Neural crest cell (in vitro differentiated cells): ENCODE measurements at regions not wholly inside any gene's neighbourhood (a gene's known extent, or its start where the extent isn't known, plus 50 kb on each side); places are given as distances from the start of the nearest gene placed in this dataset.

Experiments used
- DNase-seq: peaks from one replicate; pipeline ENCODE4 v3.0.0; 2021; ENCODE audit warnings: low read depth, mixed read lengths, low spot score
- H3K27ac Mint-ChIP-seq: one replicate; pipeline ENCODE4 v1.8.0; 2021; ENCODE audit warnings: mild to moderate bottlenecking, mixed read lengths; ENCODE audit not compliant: unreplicated experiment
- H3K27me3 Mint-ChIP-seq: 2 replicates; pipeline ENCODE4 v1.8.0; 2021; ENCODE audit warnings: low read depth, mild to moderate bottlenecking, mixed read lengths
- H3K36me3 Mint-ChIP-seq: 2 replicates; pipeline ENCODE4 v1.8.0; 2021; ENCODE audit warnings: low read depth, mild to moderate bottlenecking, mixed read lengths
- H3K4me1 Mint-ChIP-seq: 2 replicates; pipeline ENCODE4 v1.8.0; 2021; ENCODE audit warnings: mixed read lengths
- H3K4me3 Mint-ChIP-seq: one replicate; pipeline ENCODE4 v1.8.0; 2021; ENCODE audit warnings: mild to moderate bottlenecking, mixed read lengths
- H3K9me3 Mint-ChIP-seq: 2 replicates; pipeline ENCODE4 v1.8.0; 2021; ENCODE audit warnings: mixed read lengths
- TF ChIP-seq, protein P1 (sequence below): fragments of 200-600 bp; sonication (generic); conservative IDR thresholded peaks from 2 replicates; pipeline ENCODE4 v1.5.0; 2021; ENCODE audit warnings: antibody characterized with exemption, mild to moderate bottlenecking

DNA sequence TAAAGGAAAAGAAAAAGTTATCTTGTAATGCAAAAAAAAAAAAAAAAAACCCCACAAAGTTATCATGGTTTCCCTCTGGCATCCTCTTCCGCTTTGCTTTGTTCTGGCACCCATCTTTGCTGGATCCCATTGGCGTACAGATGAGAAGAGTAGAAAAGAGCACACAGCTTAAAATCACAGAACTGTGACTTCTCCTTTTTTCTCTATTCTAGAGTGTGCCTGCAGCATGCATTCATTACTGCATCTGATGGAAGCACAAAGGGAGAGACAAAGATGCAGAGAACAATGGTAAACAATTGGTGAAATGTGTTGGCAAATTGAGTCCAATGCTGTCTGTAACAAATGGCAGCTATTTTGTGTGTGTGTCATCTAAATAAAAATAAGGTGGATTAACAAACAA lies 440.8 kb upstream of the PIK3R1 start:
- H3K27ac Mint-ChIP-seq, result peak overlapping the region; percentile 99

DNA sequence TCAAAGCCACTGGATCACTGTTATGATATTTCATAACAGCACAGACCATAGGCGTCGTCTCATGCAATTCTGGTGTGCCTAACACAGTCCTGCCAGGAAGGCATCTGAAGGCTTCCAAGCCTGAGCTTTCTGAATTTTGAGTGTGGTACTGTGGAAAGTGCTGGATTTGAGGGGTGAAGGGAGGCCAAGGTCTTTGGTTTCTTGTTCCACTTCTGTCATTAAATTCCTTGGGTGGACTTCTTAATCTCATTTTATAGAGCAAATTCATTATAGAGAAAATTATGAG lies 441.3 kb upstream of the PIK3R1 start:
- TF ChIP-seq, protein P1, sequence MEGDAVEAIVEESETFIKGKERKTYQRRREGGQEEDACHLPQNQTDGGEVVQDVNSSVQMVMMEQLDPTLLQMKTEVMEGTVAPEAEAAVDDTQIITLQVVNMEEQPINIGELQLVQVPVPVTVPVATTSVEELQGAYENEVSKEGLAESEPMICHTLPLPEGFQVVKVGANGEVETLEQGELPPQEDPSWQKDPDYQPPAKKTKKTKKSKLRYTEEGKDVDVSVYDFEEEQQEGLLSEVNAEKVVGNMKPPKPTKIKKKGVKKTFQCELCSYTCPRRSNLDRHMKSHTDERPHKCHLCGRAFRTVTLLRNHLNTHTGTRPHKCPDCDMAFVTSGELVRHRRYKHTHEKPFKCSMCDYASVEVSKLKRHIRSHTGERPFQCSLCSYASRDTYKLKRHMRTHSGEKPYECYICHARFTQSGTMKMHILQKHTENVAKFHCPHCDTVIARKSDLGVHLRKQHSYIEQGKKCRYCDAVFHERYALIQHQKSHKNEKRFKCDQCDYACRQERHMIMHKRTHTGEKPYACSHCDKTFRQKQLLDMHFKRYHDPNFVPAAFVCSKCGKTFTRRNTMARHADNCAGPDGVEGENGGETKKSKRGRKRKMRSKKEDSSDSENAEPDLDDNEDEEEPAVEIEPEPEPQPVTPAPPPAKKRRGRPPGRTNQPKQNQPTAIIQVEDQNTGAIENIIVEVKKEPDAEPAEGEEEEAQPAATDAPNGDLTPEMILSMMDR, result no peak
- peaks cover 26% of the 10 kb centered on the region for H3K36me3 Mint-ChIP-seq
- peaks cover 65% of the 10 kb centered on the region for H3K4me1 Mint-ChIP-seq
- peak overlapping the region; percentile 99 for H3K27ac Mint-ChIP-seq
- H3K4me3 Mint-ChIP-seq, result no peak overlapping the region
- DNase-seq, result no peak
- H3K9me3 Mint-ChIP-seq, result peaks cover 17% of the 10 kb centered on the region
- H3K27me3 Mint-ChIP-seq, result no peaks in the 10 kb centered on the region

More for the DNA sequence above, 440.8 kb upstream of the PIK3R1 start:
- H3K4me1 Mint-ChIP-seq, result peaks cover 67% of the 10 kb centered on the region
- H3K4me3 Mint-ChIP-seq, result peak overlapping the region; percentile 36
- H3K36me3 Mint-ChIP-seq, result peaks cover 31% of the 10 kb centered on the region
- H3K27me3 Mint-ChIP-seq, result no peaks in the 10 kb centered on the region
- TF ChIP-seq, protein P1, result no peak
- DNase-seq, result no peak
- peaks cover 17% of the 10 kb centered on the region for H3K9me3 Mint-ChIP-seq

DNA sequence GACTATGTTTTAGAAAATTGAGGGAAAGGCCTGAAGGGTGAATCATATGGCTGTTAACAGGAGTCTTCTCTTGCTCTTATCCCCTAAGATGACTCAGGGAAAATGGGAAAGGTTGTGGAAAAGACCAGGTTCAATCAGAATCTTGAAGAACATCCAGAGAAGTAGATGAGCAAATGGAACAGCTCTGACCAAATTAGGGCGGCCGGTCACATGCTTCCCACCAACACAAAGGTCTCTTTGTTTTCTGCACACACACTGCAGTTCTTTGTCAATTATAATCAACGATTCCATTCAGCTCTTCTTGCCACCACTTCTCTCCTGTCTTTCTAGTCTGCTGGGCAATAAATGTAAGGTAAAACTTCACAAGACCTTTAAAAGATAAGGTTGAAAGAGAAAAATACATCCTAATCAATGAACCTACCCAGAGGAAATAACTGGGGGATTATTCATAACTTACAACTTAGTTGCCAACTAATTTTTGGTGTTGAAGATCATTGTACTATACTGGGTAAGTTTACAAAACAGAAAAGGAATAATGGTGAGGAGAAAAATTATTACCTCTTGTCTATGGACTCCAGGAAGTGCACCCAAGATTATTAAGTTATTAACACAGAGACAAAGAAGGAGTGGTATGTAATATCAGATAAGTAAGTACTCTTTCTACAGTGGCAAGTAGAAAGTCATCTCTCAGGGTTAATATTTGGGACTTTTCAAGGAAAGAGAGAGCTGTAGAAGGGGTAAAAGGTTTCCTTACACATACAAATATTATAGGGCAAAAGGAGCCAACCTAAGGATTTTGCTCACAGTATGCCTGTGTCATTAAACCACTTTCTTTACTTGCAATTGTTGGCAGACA lies 441.9 kb upstream of the PIK3R1 start:
- Mint-ChIP-seq H3K4me3 (peak overlapping the region; percentile 69), H3K27me3 (no peaks in the 10 kb centered on the region), H3K4me1 (peaks cover 64% of the 10 kb centered on the region), H3K9me3 (peaks cover 17% of the 10 kb centered on the region), H3K27ac (peak overlapping the region; percentile 99), H3K36me3 (peaks cover 25% of the 10 kb centered on the region)
- DNase-seq, result no peak
- TF ChIP-seq, protein P1, result no peak

DNA sequence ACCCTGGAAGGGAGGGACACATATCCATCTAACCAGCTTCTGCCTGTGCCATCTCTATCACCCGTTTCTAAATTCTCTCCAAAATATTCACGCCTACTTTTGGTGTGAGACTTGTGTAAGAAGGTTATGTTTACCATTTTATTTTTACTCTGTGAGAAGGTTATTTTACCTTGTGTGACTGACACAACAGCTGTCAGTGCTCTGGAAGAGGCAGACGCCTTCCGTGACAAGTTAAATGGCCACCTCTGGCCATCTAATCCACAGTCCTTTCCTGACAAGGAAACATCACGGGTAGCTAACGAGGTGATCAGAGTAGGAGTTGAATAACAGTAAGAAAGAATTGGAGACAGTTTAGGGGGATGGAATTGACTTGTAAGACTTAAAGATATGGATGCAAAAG lies 443.8 kb upstream of the PIK3R1 start:
- TF ChIP-seq, protein P1, result no peak

DNA sequence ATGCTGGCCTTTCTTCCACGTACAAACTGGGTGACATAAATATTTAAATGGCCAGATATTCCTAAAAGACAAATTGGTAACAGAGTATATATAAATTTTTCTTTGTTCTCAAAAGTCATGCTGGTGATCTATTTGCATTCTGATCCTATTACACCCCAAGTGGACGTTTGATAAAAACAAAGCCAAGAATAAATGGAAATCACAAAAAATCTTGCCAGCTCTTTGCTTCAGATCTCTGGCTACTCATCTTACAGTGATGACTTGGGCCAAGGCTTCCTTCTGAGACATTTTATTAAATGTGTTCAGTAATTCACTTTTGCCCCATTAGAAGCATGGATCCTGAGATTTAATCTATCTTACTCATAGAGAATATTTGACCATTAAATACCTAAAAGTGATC lies 444.3 kb upstream of the PIK3R1 start:
- no peak overlapping the region for H3K4me3 Mint-ChIP-seq
- no peak for DNase-seq
- peaks cover 15% of the 10 kb centered on the region for H3K36me3 Mint-ChIP-seq
- H3K4me1 Mint-ChIP-seq, result peaks cover 58% of the 10 kb centered on the region
- H3K27me3 Mint-ChIP-seq, result no peaks in the 10 kb centered on the region
- H3K27ac Mint-ChIP-seq, result no peak overlapping the region
- peaks cover 2% of the 10 kb centered on the region for H3K9me3 Mint-ChIP-seq
- TF ChIP-seq, protein P1, result no peak

More for the DNA sequence above, 443.8 kb upstream of the PIK3R1 start:
- Mint-ChIP-seq H3K4me1 (peaks cover 59% of the 10 kb centered on the region), H3K27me3 (no peaks in the 10 kb centered on the region), H3K4me3 (no peak overlapping the region), H3K36me3 (peaks cover 16% of the 10 kb centered on the region), H3K9me3 (peaks cover 2% of the 10 kb centered on the region), H3K27ac (peak overlapping the region; percentile 30)
- no peak for DNase-seq
